ENCODE measurements at regions not wholly inside any gene's neighbourhood (a gene's known extent, or its start where the extent isn't known, plus 50 kb on each side); places are given as distances from the start of the nearest gene placed in this dataset.
"Not testable (repeated sequence)": the region's sequence is repeated elsewhere in the genome, so short reads cannot be mapped to it uniquely, and the experiment has no call there.

DNA sequence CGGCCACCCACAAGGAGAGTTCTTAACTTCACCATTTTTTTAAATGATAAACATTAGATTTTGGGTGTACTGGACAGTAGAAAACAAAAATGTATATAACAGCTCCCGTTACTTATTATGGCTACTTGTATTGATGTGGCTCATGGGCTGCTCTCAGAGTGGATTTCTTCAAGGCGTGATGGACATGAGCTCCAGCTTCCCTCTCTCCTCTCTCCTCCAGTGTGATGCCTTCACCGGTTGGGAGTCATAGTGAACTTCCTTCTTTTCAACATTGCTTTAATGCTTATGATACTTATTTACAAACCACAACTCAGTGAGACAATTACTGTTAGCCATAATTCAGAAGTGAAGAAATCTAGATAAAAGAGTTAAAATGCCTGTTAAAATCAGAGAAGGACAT is 515.2 kb downstream of the RNF144A start:
- DNase-seq = no peak

DNA sequence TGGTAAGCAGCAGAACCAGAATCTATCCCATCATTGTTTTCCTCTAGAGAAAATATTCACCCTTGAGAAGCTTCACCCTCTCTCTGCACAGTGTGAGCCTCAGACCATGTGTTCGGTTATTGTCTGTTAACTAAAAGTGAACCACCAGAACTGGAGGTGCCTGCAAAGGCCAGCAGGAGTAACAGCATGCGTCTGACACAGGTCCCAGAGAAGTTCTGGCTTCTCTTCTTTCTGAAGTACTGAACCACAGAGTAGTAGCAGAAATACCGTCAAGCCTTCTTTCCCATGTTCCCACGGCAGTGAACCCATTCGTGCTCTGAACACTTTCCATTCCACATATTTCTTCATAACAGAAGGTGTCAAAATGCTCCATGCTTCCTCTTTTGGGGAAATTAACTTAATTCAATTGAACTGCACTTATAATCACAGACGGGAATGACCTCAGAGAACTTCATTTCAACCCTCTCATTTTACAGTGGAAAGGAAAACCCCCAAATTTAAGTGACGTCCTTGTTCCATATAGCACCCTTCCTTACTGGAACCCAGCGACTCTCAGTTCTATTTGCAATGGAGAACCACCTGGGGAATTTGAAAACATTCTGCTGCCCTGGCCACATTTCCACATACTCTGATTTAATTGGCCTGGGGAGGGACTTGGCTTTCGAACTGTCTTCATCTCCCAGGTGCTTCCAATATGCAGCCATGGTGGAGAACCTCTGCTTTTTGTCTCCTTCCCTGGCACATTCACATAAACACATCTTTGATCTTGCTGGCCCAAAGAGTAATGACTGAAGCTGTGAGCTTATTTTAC is 519.1 kb downstream of the RNF144A start:
- no peak for DNase-seq

DNA sequence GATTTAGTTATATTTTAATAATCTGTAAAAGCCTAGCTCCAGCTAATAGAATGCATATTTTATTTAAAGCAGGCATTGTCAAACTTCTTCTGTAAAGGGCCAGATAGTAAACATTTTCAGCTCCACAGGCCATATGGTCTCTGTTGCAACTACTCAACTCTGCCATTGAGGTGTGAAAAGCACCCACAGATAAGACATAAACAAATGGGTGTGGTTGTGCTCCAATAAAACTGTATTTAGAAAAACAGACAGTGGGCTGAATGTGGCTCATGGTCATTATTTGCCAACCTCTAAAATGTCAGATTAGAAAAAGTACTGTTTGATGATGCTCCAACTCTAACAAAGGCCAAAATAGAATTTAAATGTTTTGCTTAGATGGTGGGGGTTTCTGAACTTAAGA is 519.9 kb downstream of the RNF144A start:
- DNase-seq = no peak

DNA sequence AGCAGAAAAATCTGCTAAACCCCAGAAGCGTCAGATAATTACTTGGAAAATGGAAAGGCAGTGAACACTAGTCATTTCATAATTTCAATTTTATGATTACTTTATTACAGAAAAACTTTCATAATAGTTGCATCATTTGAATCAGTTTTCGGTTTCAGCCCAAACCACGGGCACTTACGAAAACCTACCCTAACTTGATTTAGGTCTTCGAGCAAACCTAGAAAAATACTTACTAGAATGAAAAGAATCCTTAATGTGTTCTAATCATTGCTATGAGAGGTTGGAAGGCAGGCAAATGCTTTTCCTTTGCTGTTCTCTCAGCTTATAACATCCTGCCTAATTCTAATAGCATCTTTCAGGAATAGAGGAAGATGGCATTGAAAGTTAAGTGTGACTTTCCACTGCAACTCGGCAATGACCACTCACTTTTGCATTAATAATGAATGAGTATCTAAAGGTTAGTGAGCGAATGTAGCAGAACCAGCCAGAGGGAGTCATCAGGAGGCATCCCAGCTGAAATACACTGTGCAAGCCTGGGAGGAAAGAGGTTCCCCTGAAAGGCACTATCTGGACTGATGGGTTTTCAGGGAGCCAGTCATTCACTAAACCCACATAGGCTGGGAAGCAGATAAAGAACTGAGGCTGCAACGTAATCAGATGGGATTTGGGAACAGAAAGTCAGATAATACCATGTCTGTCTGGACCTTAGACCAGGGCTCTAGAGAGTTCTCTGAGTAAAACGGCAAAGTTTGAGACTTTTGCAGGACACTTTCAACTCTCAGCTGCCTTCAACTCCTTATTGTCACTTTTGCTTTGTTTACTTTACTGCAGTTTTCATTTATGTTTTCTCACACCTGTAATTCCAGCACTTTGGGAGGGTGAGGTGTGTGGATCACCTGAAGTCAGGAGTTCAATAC is 520.8 kb downstream of the RNF144A start:
- DNase-seq = no peak

DNA sequence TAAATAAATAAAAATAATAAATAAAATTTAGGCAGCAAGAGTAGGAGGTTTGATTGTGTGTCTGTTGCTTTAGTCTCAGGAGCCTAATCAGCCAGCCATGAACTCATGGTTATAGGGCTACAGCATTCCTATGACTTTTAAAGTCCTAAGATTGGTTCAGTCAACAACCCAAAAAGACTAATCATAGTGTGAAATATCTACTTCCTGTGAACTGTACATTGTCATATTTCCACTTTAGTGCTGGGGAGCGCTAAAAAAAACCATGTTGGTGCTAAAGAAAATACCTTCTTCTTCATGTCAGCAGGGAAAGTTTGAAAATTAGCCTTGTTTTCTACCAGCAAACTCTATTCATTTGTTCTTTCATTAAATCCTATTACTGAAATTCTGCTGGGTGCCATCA is 521.6 kb downstream of the RNF144A start:
- no peak for DNase-seq

DNA sequence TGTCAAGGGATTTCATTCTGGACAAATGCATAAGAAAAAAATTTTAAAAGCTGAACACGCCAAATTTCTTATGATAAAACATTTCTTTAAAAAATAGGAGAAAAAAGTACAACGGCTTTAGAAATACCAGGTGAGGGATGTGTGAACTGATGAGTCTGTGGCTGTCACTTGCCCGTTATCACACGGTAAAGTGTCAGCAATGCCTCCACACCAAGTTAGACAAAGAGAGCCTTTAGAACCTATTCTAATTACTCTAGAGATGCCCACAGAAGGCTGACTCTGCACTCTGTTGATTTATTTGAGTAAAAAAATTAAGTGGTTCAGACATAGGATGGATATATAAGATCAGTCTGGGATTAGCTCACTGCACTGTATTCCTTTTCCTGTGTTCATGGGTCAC is 523.8 kb downstream of the RNF144A start:
- DNase-seq = no peak

DNA sequence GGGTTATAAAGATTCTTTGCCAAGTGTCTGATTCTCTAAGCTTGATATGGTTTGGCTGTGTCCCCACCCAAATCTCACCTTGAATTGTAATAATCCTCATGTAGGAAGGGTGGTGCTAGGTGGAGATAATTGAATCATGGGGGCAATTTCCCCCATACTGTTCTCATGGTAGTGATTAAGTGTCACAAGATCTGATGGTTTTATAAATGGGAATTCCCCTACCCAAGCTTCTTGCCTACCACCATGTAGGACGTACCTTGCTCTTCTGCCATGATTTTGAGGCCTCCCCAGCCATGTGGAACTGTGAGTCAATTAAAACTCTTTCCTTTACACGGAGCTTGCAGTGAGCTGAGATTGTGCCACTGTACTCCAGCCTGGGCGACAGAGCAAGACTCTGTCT is 524.6 kb downstream of the RNF144A start:
- not testable (repeated sequence) for DNase-seq

DNA sequence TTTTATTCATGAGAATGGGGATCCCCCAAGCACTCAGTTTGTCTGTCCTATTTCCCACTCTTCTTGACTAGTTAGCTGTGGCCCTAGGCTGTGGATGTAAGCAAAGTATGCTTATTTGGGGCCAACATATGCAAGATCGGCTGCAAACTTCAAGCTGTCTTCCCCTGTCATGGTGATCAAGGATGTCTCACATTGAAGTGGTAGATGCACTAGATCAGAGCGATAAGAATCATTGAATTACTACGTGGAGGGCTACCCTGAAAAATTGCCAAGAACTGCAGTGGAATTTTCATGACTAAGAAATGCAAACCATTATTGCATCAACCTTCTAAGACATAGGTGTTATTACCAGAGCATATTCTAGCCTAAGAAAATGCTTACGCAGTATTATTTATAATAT is 527.4 kb downstream of the RNF144A start:
- DNase-seq = no peak

DNA sequence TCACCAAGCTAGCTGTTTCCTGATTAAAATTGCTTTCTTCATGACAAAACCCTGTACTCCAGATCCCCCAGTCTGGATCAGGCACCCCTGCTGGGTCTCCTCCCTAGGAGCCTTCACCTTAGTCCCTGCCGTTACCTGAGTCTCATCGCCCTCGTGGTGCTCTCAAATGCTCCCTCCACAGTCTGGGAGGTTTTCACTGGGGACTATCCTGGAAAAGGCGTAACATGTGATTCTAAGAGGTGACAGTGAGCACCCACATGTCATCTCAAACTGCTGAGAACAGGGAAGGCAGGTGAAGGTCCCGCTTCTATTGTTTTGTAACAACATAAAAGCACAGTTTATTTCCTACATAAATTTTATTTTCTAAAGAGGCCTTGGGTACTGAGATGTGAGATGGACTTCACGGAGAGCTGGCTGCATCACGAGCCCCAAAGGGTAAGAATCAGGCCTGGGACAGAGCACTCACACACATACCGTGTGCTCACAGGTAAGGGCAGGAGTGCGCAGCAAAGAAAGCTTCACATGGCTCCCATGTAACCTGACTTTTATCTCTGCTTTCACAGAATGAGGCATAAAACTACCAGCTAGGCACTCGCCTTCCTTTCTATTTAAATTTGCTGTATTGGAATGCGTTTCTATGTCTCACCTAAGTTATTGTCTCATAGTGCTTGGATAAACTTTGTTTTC is 531.5 kb downstream of the RNF144A start:
- DNase-seq = no peak

DNA sequence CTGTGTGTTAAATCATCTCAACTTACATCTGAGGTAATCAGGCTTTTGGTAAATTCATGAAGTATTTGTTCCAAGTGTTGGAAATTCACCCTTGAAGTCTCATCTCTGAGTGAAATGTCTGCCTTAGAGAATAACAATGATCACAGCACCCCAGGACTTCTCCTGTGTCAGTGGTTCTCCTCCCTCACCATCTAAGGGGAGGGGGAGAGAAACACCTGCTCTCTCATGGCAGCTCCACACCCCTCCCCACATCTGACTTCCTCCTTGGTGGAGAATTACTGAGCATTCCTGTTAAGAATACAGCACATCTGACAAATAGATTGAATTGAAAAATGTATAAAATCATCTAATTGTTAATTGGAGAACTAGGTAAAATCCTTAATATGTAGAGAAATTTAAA is 532.1 kb downstream of the RNF144A start:
- DNase-seq = no peak

DNA sequence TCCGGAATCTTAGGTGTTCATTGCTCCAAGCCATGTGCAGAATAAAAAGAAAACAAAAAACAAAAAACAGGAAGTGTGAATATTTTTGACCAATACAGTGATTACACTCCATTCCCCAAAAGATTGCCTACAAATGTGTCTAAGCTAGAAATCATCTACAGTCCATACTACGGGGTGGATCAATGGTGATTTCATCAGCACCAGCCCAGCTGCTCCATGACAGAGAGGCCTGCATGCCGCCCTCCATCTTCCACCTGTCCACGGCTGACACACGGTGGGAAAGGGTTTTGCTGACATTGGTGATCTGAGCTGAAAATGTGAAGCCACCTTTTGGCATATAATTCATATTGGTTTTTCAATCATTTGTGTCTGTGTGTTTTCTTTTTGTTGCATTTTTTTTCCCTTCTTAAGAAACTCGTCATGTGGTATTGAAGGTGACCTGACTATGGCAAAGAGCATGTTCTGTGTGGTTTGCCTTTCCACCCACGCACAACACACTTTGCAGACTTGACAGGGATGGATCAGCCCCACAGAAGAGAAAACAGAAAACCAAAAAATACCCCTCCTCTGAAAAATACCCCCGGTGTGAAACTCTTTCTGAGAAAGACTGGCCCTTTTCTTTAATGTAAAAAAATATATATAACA is 533.1 kb downstream of the RNF144A start:
- no peak for DNase-seq

DNA sequence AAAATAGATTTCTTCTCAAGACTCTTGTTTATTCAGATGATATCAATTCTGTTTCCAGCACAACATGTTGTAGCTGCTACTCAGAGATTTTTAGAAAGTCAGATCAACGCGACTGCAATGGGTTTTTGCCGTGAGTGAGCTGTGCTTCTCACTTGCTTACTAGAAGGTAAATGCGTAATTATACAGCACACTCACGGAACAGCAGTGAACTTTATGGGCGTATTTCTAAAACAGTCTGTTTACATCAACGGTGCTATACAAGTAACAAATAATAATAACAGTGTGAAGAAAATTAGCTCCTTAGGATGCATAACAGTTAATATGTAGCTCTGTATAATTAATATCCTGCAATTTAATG is 533.6 kb downstream of the RNF144A start:
- no peak for DNase-seq

DNA sequence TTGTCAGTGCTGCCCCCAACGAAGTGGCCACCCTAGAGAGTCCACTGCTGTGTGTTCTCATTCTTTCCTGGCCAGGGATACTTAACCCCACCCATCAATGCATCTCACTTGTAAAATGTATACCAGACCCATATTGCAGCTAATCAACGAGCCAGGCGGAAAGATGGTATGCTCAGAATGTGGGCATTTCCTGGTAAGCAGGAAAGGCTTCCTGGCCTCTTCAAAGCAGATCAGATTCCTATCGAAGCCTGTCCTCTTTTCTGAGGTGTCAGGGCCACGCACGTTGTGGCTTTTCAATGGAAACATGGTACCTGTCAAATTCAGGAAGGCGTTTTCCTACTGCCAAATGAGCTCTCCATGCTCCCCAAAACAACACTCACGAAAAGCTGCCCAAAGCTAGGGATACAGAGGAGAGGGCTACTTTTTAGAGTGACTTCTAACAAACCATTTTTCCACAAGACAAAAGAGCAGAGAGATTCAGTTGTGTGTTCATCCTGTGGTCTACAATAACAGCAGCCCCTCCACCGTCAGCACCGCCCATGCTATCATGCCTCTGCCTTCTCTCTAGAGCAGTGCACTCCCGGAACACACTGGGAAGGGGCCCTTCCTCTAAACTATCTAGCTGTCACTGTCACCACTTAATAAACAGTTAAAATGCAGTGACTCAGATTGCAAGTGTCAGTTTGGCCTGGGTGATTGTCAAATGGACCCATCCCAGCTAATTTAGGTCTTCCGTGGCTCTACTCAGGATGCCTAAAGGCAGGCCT is 535.1 kb downstream of the RNF144A start:
- DNase-seq = no peak

DNA sequence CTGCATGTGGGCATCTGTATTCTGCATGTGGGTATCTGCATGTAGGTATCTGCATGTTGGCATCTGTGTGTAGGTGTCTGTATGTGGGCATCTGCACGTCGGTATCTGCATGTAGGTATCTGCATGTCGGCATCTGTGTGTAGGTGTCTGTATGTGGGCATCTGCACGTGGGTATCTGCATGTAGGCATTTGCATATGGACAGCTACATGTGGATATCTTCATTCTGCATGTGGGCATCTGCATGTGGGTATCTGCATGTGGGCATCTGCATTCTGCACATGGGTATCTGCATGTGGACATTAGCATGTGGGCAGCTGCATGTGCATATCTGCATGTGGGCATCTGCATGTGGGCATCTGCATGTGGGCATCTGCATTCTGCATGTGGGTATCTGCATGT is 537.4 kb downstream of the RNF144A start:
- DNase-seq = no peak

DNA sequence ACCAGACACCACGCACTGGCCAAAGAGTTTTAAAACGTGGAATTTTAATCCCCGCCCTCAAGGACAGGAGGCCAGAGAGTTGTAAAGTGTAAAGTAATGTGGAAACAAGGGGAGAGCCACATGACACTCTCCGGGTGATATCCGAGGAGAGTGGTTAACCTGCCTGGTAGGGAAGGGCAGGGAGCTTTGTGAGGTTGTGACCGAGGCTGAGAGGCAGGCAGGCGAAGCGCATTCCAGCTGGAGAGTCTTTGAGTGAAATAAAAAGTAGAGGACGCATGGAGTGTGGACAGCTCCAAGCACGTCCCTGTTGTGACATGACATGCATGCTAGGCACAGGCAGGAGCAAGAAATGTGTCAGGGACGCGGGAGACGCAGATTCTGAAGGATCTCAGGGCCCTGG is 539.5 kb downstream of the RNF144A start:
- no peak for DNase-seq

DNA sequence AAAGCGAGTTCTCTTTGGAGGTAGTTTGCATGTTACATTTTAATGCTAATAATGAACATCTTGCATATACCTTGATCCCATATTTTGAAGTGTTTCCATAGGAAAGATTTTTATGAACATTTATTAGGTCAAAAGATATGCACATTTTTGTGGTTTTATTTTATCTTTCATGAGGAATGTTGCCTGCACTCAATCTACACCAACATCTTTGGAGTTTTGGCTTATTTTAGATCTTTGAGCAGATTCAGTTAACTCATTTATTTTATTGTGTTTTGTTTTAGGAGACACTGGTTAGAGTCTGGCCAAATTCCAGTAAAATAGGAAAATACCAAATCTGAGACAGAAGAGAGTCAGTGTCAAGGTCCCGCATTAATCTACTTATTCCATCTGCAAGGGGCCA is 540.9 kb downstream of the RNF144A start:
- no peak for DNase-seq

DNA sequence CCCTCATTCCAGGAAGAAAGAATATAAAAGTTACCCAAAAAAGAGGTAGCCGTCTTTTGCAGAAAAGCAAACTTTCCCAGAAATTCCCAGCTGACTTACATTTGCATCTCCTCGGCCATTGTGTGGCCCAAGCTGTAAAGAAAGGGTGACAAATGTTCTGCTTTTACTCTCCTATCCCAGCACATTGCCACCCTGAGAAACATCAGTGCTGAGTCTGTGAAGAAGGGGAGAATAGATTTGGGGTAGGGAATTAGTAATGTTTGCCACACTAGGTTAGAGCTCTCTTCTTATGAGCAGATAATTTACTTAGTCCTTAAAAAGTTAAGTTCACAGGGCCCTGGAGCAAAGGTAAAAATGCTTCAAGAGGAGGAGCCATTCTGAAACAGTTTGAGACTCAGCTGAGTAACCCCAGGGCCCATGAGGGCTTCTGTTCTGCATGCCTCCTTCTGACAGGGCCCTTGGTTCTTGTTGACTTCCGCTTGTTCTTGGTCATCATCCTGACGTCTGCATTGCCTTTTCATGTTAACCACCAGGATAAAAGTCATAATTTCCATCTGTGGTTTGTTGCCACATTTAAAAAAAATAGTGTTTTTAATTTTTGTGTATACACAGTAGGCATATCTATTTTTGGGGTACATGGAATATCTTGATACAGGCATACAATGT is 550.7 kb downstream of the RNF144A start:
- no peak for DNase-seq

DNA sequence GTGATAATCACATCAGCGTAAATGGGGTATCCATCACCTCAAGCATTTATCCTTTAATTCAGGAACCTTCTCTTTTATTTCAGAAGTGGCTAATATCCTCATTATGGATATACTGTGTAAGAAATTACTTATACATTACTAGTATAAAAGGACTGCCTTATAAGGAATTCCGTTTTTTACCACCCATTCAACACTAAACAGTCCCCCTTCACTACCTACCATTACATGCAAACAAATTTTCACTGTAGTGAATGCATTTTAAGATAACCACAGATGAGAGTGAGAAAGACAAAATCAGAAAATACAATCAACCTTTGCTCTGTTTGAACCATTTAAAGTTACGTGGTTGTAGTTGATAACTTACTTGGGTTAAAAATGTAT is 551.2 kb downstream of the RNF144A start:
- no peak for DNase-seq

DNA sequence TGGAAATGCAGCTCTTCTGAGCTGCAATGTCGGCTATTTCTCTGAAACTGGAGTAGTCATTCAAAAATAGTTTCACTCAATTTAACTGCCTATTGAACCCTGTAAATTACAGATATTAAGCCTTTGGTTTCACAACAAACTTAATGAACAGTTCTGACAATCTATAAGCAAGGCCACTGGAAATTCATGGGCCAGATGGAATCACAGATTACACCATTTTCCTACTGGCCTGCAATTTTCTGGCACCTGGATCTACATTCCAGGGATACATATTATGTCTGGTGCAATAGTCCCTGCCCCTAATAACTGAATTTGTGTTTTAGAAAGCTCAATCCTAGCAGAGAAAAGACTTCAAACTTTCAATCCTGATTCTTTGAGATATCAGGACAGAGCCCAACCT is 551.7 kb downstream of the RNF144A start:
- DNase-seq = no peak

DNA sequence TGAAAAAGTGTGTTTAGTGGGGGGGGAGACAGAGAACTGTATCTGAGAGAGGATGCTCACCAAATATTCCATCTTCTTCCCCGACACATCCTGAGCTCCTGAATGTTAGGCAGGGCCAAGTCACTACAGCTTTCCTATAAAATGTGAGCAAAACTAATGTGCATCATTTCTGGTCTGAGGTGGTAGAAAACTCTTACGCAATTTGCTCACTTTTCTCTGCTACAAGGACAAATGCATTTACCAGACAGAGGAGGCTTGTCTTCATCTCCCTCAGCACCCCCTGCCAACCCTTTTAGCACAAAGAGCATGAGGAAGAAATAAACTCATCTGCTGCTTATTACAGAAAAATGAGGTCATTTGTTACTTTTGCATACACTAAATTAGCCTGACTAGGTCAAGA is 554.0 kb downstream of the RNF144A start:
- no peak for DNase-seq

DNA sequence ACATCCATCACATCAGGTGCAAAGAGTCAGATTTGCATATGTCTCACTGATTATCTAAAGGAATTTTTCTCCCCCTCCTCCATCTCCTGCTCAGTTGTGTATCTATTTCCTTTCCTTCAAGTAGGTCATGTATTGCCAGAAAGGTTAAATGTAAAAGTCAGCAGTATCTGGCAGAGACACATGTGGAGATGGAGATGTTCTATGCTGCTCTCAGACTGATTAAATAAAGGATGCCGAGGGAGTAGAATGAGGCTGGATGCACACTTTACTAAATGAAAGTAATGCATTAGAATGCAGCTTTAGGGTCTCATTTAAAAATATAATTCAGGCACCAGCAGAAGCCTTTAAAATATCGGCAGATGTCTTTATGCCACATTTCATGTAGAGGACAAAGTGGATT is 555.3 kb downstream of the RNF144A start:
- DNase-seq = no peak

All from right hindlimb (tissue), 1 donor.